Smooth muscle cell (in vitro differentiated cells): ENCODE measurements at regions not wholly inside any gene's neighbourhood (a gene's known extent, or its start where the extent isn't known, plus 50 kb on each side); places are given as distances from the start of the nearest gene placed in this dataset.

Experiments used
- DNase-seq: peaks from one replicate; lab custom pipeline; 2025; ENCODE audit not compliant: unreplicated experiment; lab: John Stamatoyannopoulos, UW
- H2AFZ ChIP-seq: fragments of 200-600 bp; sonication (generic); 2 replicates; pipeline ENCODE4 v1.6.0; 2016; ENCODE audit warnings: antibody characterized with exemption, low read depth, mild to moderate bottlenecking
- H3F3A ChIP-seq: fragments of 200-600 bp; sonication (generic); 2 replicates; pipeline ENCODE4 v1.6.0; 2017; ENCODE audit warnings: antibody characterized with exemption, low read depth
- H3K27ac ChIP-seq: fragments of 200-600 bp; sonication (generic); 2 replicates; pipeline ENCODE4 v1.5.1; 2016; ENCODE audit warnings: low read depth, mild to moderate bottlenecking
- H3K27me3 ChIP-seq: fragments of 200-600 bp; sonication (generic); 2 replicates; pipeline ENCODE4 v1.6.1; 2016; ENCODE audit warnings: low read depth, mild to moderate bottlenecking
- H3K36me3 ChIP-seq: fragments of 200-600 bp; sonication (generic); 2 replicates; pipeline ENCODE4 v1.5.1; 2016; ENCODE audit warnings: low read depth
- H3K4me1 ChIP-seq: fragments of 200-600 bp; sonication (generic); 2 replicates; pipeline ENCODE4 v1.5.1; 2016; ENCODE audit warnings: low read depth
- H3K4me2 ChIP-seq: fragments of 200-600 bp; sonication (generic); 2 replicates; pipeline ENCODE4 v1.6.0; 2016; ENCODE audit warnings: mild to moderate bottlenecking
- H3K4me3 ChIP-seq: fragments of 200-600 bp; sonication (generic); 2 replicates; pipeline ENCODE4 v1.5.1; 2016; ENCODE audit warnings: mild to moderate bottlenecking
- H3K79me2 ChIP-seq: fragments of 200-600 bp; sonication (generic); 2 replicates; pipeline ENCODE4 v1.6.0; 2016; ENCODE audit warnings: low read depth, mild to moderate bottlenecking
- H3K9ac ChIP-seq: fragments of 200-600 bp; sonication (generic); 2 replicates; pipeline ENCODE4 v1.6.0; 2016; ENCODE audit warnings: low read depth
- H3K9me3 ChIP-seq: fragments of 200-600 bp; sonication (generic); replicated peaks from 2 replicates; pipeline ENCODE4 v1.5.1; 2016; ENCODE audit warnings: low read depth
- H4K20me1 ChIP-seq: fragments of 200-600 bp; sonication (generic); 2 replicates; pipeline ENCODE4 v1.6.0; 2016; ENCODE audit warnings: low read depth
- WGBS: methylation state at CpG from one replicate; pipeline ENCODE4 v1.1.7; 2016; ENCODE audit warnings: low lambda C conversion rate; 5-methylcytosine and 5-hydroxymethylcytosine counted together
- TF ChIP-seq, protein P1 (sequence below): fragments of 200-600 bp; sonication (generic); IDR thresholded peaks from 2 replicates; pipeline ENCODE4 v1.5.1; 2017; ENCODE audit warnings: borderline replicate concordance, mild to moderate bottlenecking, antibody characterized with exemption; ENCODE audit not compliant: insufficient read depth, poor library complexity, severe bottlenecking

DNA sequence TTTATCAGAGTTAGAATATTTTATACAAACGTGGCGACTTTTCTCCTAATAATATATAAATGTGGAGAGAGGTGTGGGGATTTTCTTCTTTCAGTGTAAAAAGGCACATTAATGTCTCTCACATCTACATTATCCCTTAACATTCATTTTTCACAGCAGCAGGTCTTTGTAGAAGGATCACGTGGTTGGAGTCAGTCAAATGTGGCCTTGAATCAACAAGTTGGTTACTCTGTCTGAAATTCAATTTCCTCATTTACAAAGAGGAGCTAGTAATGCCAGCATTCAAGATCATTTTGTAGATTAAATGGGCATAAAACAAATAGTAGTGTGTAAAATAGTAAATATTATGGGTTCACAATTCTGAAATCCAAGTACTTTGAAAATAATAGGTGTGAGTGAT is 183.1 kb upstream of the SEMA3E start:
- Histone ChIP-seq H4K20me1 (no peaks in the 10 kb centered on the region), H3K27me3 (no peaks in the 10 kb centered on the region), H3K36me3 (no peaks in the 10 kb centered on the region), H3K27ac (no peak overlapping the region), H2AFZ (no peak overlapping the region), H3K9me3 (no peaks in the 10 kb centered on the region), H3K79me2 (no peaks in the 10 kb centered on the region), H3K4me2 (no peak overlapping the region), H3K9ac (no peak overlapping the region), H3K4me3 (no peak overlapping the region), H3F3A (no peaks in the 10 kb centered on the region), H3K4me1 (no peaks in the 10 kb centered on the region)
- TF ChIP-seq, protein P1, sequence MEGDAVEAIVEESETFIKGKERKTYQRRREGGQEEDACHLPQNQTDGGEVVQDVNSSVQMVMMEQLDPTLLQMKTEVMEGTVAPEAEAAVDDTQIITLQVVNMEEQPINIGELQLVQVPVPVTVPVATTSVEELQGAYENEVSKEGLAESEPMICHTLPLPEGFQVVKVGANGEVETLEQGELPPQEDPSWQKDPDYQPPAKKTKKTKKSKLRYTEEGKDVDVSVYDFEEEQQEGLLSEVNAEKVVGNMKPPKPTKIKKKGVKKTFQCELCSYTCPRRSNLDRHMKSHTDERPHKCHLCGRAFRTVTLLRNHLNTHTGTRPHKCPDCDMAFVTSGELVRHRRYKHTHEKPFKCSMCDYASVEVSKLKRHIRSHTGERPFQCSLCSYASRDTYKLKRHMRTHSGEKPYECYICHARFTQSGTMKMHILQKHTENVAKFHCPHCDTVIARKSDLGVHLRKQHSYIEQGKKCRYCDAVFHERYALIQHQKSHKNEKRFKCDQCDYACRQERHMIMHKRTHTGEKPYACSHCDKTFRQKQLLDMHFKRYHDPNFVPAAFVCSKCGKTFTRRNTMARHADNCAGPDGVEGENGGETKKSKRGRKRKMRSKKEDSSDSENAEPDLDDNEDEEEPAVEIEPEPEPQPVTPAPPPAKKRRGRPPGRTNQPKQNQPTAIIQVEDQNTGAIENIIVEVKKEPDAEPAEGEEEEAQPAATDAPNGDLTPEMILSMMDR: no peak
- no peak for DNase-seq
- WGBS: 38% methylated on average over 3 of the region's 3 CpGs

DNA sequence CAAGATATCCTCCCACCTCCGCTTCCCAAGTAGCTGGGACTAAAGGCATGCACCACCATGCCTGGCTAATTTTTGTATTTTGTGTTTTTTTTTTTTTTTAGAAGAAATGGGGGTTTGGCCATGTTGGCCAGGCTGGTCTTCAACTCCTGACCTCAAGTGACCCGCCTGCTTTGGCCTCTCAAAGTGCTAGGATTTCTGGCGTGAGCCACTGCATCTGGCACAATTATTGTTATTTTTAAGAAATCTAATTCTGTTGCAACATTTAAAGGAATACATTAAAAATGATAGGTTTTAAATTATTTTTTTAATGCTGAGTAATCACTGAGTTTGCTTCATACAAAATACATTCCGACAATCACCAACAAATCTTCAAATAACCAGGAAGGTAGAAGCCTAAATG is 178.1 kb upstream of the SEMA3E start:
- TF ChIP-seq, protein P1: no peak
- Histone ChIP-seq H3K27me3 (no peaks in the 10 kb centered on the region), H3K36me3 (no peaks in the 10 kb centered on the region), H3K4me2 (no peak overlapping the region), H3K4me1 (no peaks in the 10 kb centered on the region), H3K9me3 (no peaks in the 10 kb centered on the region), H3F3A (no peaks in the 10 kb centered on the region), H3K4me3 (no peak overlapping the region), H3K27ac (no peak overlapping the region), H3K9ac (no peak overlapping the region), H3K79me2 (no peaks in the 10 kb centered on the region), H4K20me1 (no peaks in the 10 kb centered on the region), H2AFZ (no peak overlapping the region)
- DNase-seq: no peak
- WGBS: 91% methylated on average over 4 of the region's 4 CpGs

DNA sequence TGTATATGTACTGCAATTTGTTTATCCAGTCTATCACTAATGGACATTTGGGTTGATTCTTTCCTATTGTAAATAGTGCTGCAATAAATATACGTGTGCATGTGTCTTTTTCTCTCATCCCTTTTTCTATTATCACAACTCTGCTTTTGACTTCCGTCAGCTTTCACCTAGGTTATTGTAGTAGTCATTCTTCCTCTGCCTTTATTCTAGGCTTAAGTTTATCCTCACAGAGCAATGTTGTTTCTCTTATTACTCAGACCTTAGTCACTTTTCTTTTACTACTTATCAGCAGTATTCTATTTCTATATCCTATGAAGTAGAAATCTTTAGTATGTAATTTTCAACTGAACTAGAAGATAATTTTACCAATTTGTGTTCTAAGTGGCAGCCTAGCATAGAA is 175.3 kb upstream of the SEMA3E start:
- H3K79me2 ChIP-seq: no peaks in the 10 kb centered on the region
- no peaks in the 10 kb centered on the region for H3K36me3 ChIP-seq
- no peaks in the 10 kb centered on the region for H3F3A ChIP-seq
- no peaks in the 10 kb centered on the region for H3K9me3 ChIP-seq
- no peaks in the 10 kb centered on the region for H3K4me1 ChIP-seq
- WGBS: 71% methylated on average over 2 of the region's 2 CpGs
- H4K20me1 ChIP-seq: no peaks in the 10 kb centered on the region
- TF ChIP-seq, protein P1: no peak
- no peak for DNase-seq
- H3K27me3 ChIP-seq: no peaks in the 10 kb centered on the region
- H3K27ac ChIP-seq: no peak overlapping the region
- H3K4me3 ChIP-seq: no peak overlapping the region
- H3K4me2 ChIP-seq: no peak overlapping the region
- no peak overlapping the region for H2AFZ ChIP-seq
- no peak overlapping the region for H3K9ac ChIP-seq

DNA sequence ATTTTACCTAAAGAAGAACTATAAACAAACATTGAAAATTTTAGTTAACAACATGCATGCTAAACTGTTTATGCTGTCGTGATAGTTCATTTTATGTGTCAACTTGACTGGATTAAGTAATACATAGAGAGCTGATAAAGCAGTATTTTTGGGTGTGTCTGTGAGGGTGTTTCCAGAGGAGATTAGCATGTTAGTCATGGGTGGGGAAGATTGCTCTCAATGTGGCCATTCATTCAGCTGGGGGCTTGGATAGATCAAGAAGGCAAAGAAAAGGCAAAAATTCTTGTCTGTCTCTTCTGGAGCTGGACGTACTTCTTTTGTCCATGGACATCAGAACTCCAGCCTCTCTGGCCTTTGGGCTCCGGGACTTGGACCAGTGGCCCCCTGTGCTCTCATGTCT is 172.9 kb upstream of the SEMA3E start:
- Histone ChIP-seq H4K20me1 (no peaks in the 10 kb centered on the region), H3K79me2 (no peaks in the 10 kb centered on the region), H3K36me3 (no peaks in the 10 kb centered on the region), H3F3A (no peaks in the 10 kb centered on the region), H2AFZ (no peak overlapping the region), H3K27me3 (no peaks in the 10 kb centered on the region), H3K9me3 (no peaks in the 10 kb centered on the region), H3K4me3 (no peak overlapping the region), H3K4me1 (no peaks in the 10 kb centered on the region), H3K9ac (no peak overlapping the region), H3K4me2 (no peak overlapping the region), H3K27ac (no peak overlapping the region)
- no peak for DNase-seq
- TF ChIP-seq, protein P1: no peak
- 92% methylated on average over 3 of the region's 3 CpGs for WGBS
